ENCODE measurements at regions not wholly inside any gene's neighbourhood (a gene's known extent, or its start where the extent isn't known, plus 50 kb on each side); places are given as distances from the start of the nearest gene placed in this dataset.

GRCh38 chr1:58403894-58404293 is 142.6 kb downstream of the OMA1 start:
- FAIRE-seq (no peak), DNase-seq (ENCODE audit: insufficient read length, low spot score) (no peak)
- no peak for TF ChIP-seq POLR2AphosphoS5 (IDR thresholded peaks at IDR 0.05; ENCODE audit: low read depth, low read length)
- TF ChIP-seq POU2F2 (IDR thresholded peaks at IDR 0.05; ENCODE audit: low read depth, low read length), result no peak
- no peak for TF ChIP-seq PAX5 (IDR thresholded peaks at IDR 0.05; ENCODE audit: insufficient read depth, low read length, severe bottlenecking)
- no peak for TF ChIP-seq TAF1 (IDR thresholded peaks at IDR 0.05; ENCODE audit: low read depth, low read length)
- TF ChIP-seq POLR2A (IDR thresholded peaks at IDR 0.05; ENCODE audit: low read depth, low read length), result no peak
- no peak for TF ChIP-seq SPI1 (IDR thresholded peaks at IDR 0.05; ENCODE audit: low read depth, low read length)

- no peak for FAIRE-seq
- no peak for DNase-seq (ENCODE audit: insufficient read length, low spot score)
- no peak for TF ChIP-seq POLR2AphosphoS5 (IDR thresholded peaks at IDR 0.05; ENCODE audit: low read depth, low read length)
- TF ChIP-seq PAX5 (IDR thresholded peaks at IDR 0.05; ENCODE audit: insufficient read depth, low read length, severe bottlenecking), result no peak
- no peak for TF ChIP-seq SPI1 (IDR thresholded peaks at IDR 0.05; ENCODE audit: low read depth, low read length)
- no peak for TF ChIP-seq POLR2A (IDR thresholded peaks at IDR 0.05; ENCODE audit: low read depth, low read length)
- no peak for TF ChIP-seq POU2F2 (IDR thresholded peaks at IDR 0.05; ENCODE audit: low read depth, low read length)
- no peak for TF ChIP-seq TAF1 (IDR thresholded peaks at IDR 0.05; ENCODE audit: low read depth, low read length)
These were observed 144.1 kb downstream of the OMA1 start for GRCh38 chr1:58402444-58402843.

DNA sequence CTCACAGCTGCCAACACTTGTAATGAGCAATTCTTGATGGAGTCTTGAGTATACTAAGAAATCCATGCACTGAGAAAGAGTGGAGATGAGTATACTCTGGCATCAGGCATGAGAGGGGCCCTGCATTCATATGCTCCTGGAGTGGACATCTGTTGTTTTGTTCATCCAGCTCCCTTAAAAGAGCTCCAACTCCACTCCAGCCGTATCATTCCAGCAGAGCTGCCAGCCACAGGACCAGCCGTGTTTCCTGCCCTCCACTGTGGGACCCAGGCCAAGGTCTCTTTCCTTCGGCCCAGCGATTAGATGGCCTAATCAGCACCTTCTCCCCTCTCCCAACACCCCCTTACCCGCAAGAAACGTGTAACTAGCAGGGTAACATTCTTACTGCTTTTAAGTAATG is 144.5 kb downstream of the OMA1 start:
- DNase-seq (ENCODE audit: insufficient read length, low spot score), result no peak
- TF ChIP-seq TAF1 (IDR thresholded peaks at IDR 0.05; ENCODE audit: low read depth, low read length) (no peak), POLR2A (IDR thresholded peaks at IDR 0.05; ENCODE audit: low read depth, low read length) (no peak), POU2F2 (IDR thresholded peaks at IDR 0.05; ENCODE audit: low read depth, low read length) (no peak), SPI1 (IDR thresholded peaks at IDR 0.05; ENCODE audit: low read depth, low read length) (no peak), PAX5 (IDR thresholded peaks at IDR 0.05; ENCODE audit: insufficient read depth, low read length, severe bottlenecking) (no peak), POLR2AphosphoS5 (IDR thresholded peaks at IDR 0.05; ENCODE audit: low read depth, low read length) (no peak)
- no peak for FAIRE-seq

DNA sequence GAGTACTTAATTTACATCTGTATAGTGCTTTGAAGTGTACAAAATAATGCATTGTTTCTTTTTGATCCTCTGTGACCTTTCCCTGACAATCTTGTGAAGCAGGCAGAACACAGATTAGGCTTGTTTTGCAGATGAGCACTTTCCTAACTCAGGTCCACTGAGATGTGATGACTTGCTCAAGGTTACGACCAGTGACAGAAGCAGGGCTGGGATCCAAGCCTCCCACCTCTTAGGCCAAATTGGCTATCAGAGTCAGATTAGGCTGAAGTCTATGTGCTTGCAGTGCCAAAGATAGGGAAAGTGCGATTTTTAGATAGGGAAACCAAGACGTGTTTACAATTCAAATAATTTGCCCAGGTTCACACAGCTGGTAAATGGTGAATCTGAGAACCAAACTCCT is 147.3 kb downstream of the OMA1 start:
- no peak for FAIRE-seq
- TF ChIP-seq PAX5 (IDR thresholded peaks at IDR 0.05; ENCODE audit: insufficient read depth, low read length, severe bottlenecking), result no peak
- DNase-seq (ENCODE audit: insufficient read length, low spot score), result no peak

- no peak for DNase-seq (ENCODE audit: insufficient read length, low spot score)
- TF ChIP-seq TAF1 (IDR thresholded peaks at IDR 0.05; ENCODE audit: low read depth, low read length), result no peak
- no peak for TF ChIP-seq PAX5 (IDR thresholded peaks at IDR 0.05; ENCODE audit: insufficient read depth, low read length, severe bottlenecking)
- no peak for TF ChIP-seq POLR2A (IDR thresholded peaks at IDR 0.05; ENCODE audit: low read depth, low read length)
- TF ChIP-seq POLR2AphosphoS5 (IDR thresholded peaks at IDR 0.05; ENCODE audit: low read depth, low read length), result no peak
- no peak for TF ChIP-seq POU2F2 (IDR thresholded peaks at IDR 0.05; ENCODE audit: low read depth, low read length)
- TF ChIP-seq SPI1 (IDR thresholded peaks at IDR 0.05; ENCODE audit: low read depth, low read length), result no peak
- no peak for FAIRE-seq
These were observed 147.8 kb downstream of the OMA1 start for GRCh38 chr1:58398714-58399113.

DNA sequence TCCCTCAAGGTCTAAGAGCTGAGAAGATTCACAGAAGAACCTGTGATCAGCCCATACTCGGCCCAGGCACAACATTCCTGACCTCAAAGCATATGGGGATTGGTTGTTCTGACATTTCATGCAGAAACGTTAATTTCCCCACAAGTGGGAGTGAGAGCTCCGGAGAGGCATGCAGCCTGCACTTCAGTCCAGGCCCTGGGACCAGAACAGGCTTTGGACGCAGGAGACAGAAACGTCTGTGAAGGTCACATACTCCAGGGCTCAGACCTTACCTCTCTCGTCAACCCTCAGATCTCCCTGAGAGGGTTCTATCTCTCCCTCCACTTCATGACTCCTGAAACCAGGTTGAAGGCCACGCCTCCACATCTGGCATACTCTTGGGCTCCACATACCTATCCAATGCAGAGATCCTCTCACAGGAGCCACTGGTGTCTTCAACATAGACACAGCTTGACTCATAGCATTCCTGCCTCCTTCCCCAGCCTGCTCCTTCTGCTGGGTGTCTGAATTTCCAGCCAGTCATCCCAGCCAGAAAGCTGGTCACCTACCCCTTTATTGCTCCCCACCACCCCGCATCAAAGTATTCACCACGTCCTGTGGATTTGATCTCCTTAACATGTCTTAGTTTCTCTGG is 149.2 kb downstream of the OMA1 start:
- no peak for FAIRE-seq
- no peak for TF ChIP-seq POLR2A (IDR thresholded peaks at IDR 0.05; ENCODE audit: low read depth, low read length)
- TF ChIP-seq POLR2AphosphoS5 (IDR thresholded peaks at IDR 0.05; ENCODE audit: low read depth, low read length), result no peak
- DNase-seq (ENCODE audit: insufficient read length, low spot score), result no peak

- no peak for TF ChIP-seq SPI1 (IDR thresholded peaks at IDR 0.05; ENCODE audit: low read depth, low read length)
- TF ChIP-seq POLR2A (IDR thresholded peaks at IDR 0.05; ENCODE audit: low read depth, low read length), result no peak
- TF ChIP-seq TAF1 (IDR thresholded peaks at IDR 0.05; ENCODE audit: low read depth, low read length), result no peak
- DNase-seq (ENCODE audit: insufficient read length, low spot score) (no peak), FAIRE-seq (no peak)
These were observed 150.4 kb downstream of the OMA1 start for GRCh38 chr1:58396150-58396549.

GRCh38 chr1:58395355-58395754 is 151.2 kb downstream of the OMA1 start:
- DNase-seq (ENCODE audit: insufficient read length, low spot score) (no peak), FAIRE-seq (no peak)
- TF ChIP-seq POU2F2 (IDR thresholded peaks at IDR 0.05; ENCODE audit: low read depth, low read length) (no peak), PAX5 (IDR thresholded peaks at IDR 0.05; ENCODE audit: insufficient read depth, low read length, severe bottlenecking) (no peak), TAF1 (IDR thresholded peaks at IDR 0.05; ENCODE audit: low read depth, low read length) (no peak)

DNA sequence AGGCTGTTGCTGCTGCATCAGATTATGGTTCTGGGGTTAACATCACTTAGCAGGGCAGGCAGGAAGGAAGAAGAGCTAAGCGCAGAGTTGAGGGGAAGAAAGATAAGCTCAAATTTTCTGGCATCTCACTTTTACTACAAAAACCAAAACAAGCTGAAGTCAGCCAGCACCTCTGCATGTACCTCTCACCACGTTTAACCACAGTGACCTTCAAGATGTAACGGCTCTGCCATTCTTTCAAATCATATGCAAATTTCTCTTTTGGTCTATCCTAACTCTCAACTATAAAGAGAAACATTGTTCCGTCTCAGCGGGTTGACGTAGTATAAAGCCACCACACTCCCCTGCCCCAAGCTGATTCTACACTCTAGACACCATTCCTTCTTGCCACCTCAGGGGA is 154.4 kb downstream of the OMA1 start:
- TF ChIP-seq SPI1 (IDR thresholded peaks at IDR 0.05; ENCODE audit: low read depth, low read length) (no peak), TAF1 (IDR thresholded peaks at IDR 0.05; ENCODE audit: low read depth, low read length) (no peak), POLR2A (IDR thresholded peaks at IDR 0.05; ENCODE audit: low read depth, low read length) (0 out of 2 replicates have a peak, but pooled peaks have one; percentile 37), POLR2AphosphoS5 (IDR thresholded peaks at IDR 0.05; ENCODE audit: low read depth, low read length) (0 out of 2 replicates have a peak, but pooled peaks have one; percentile 24), POU2F2 (IDR thresholded peaks at IDR 0.05; ENCODE audit: low read depth, low read length) (peak; percentile 95), PAX5 (IDR thresholded peaks at IDR 0.05; ENCODE audit: insufficient read depth, low read length, severe bottlenecking) (no peak)
- peak; percentile 20 for DNase-seq (ENCODE audit: insufficient read length, low spot score)
- peak; percentile 73 for FAIRE-seq

- no peak for FAIRE-seq
- DNase-seq (ENCODE audit: insufficient read length, low spot score), result no peak
- TF ChIP-seq POU2F2 (IDR thresholded peaks at IDR 0.05; ENCODE audit: low read depth, low read length) (no peak), TAF1 (IDR thresholded peaks at IDR 0.05; ENCODE audit: low read depth, low read length) (no peak), POLR2A (IDR thresholded peaks at IDR 0.05; ENCODE audit: low read depth, low read length) (no peak), SPI1 (IDR thresholded peaks at IDR 0.05; ENCODE audit: low read depth, low read length) (no peak), PAX5 (IDR thresholded peaks at IDR 0.05; ENCODE audit: insufficient read depth, low read length, severe bottlenecking) (no peak), POLR2AphosphoS5 (IDR thresholded peaks at IDR 0.05; ENCODE audit: low read depth, low read length) (no peak)
These were observed 155.0 kb downstream of the OMA1 start for GRCh38 chr1:58391514-58391913.
